RWPE1 (cell line): ENCODE measurements at regions not wholly inside any gene's neighbourhood (a gene's known extent, or its start where the extent isn't known, plus 50 kb on each side); places are given as distances from the start of the nearest gene placed in this dataset.
"Not testable (repeated sequence)": the region's sequence is repeated elsewhere in the genome, so short reads cannot be mapped to it uniquely, and the experiment has no call there.

Experiments
- CTCF ChIA-PET: fragments of 350-600 bp; sonication (Branson Sonifier 250); formaldehyde crosslinking; extraction: SDS; loops from one replicate; lab custom pipeline; 2021; lab: Yijun Ruan, JAX
- POLR2A ChIA-PET: fragments of 400-600 bp; formaldehyde crosslinking; extraction: SDS; loops from one replicate; lab custom pipeline; 2020; ENCODE audit warnings: antibody characterized with exemption; ENCODE audit not compliant: low non-redundant PET; lab: Yijun Ruan, JAX
- DNase-seq: peaks from one replicate; pipeline ENCODE4 v3.0.0; 2012; ENCODE audit warnings: low spot score
- H3K27ac ChIP-seq: fragments of 450-650 bp; 2 replicates; pipeline ENCODE4 v1.5.1; 2017
- CTCF ChIP-seq: fragments of 450-650 bp; conservative IDR thresholded peaks from 2 replicates; pipeline ENCODE4 v1.5.1; 2017; ENCODE audit warnings: low read depth, mild to moderate bottlenecking

GRCh38 chr12:23277831-23278230 lies 652.9 kb downstream of the ETNK1 start:
- TF ChIP-seq CTCF = no peak
- DNase-seq = no peak
- no peak overlapping the region for H3K27ac ChIP-seq
- ChIA-PET CTCF (no interaction called here), POLR2A (no interaction called here)

- CTCF ChIA-PET = no interaction called here
- DNase-seq = no peak
Measured at GRCh38 chr12:23281295-23281694, 656.3 kb downstream of the ETNK1 start.

GRCh38 chr12:23282701-23283100 lies 657.7 kb downstream of the ETNK1 start:
- ChIA-PET CTCF (no interaction called here), POLR2A (no interaction called here)
- no peak for TF ChIP-seq CTCF
- DNase-seq = no peak
- no peak overlapping the region for H3K27ac ChIP-seq

More at GRCh38 chr12:23281295-23281694, 656.3 kb downstream of the ETNK1 start:
- no peak for TF ChIP-seq CTCF
- POLR2A ChIA-PET = no interaction called here
- no peak overlapping the region for H3K27ac ChIP-seq

GRCh38 chr12:23285764-23286530 lies 661.0 kb downstream of the ETNK1 start:
- H3K27ac ChIP-seq, DNase-seq, POLR2A ChIA-PET, CTCF ChIA-PET: not testable (repeated sequence)

GRCh38 chr12:23290627-23291330 lies 658.7 kb downstream of the SOX5 start:
- no peak for TF ChIP-seq CTCF
- H3K27ac ChIP-seq = no peak overlapping the region
- ChIA-PET CTCF (no interaction called here), POLR2A (no interaction called here)
- DNase-seq = no peak

- ChIA-PET POLR2A (no interaction called here), CTCF (no interaction called here)
Measured at GRCh38 chr12:23303220-23303619, 646.2 kb downstream of the SOX5 start.

More at GRCh38 chr12:23303220-23303619, 646.2 kb downstream of the SOX5 start:
- DNase-seq = no peak
- no peak for TF ChIP-seq CTCF
- no peak overlapping the region for H3K27ac ChIP-seq
